ENCODE measurements at regions not wholly inside any gene's neighbourhood (a gene's known extent, or its start where the extent isn't known, plus 50 kb on each side); places are given as distances from the start of the nearest gene placed in this dataset.

DNA sequence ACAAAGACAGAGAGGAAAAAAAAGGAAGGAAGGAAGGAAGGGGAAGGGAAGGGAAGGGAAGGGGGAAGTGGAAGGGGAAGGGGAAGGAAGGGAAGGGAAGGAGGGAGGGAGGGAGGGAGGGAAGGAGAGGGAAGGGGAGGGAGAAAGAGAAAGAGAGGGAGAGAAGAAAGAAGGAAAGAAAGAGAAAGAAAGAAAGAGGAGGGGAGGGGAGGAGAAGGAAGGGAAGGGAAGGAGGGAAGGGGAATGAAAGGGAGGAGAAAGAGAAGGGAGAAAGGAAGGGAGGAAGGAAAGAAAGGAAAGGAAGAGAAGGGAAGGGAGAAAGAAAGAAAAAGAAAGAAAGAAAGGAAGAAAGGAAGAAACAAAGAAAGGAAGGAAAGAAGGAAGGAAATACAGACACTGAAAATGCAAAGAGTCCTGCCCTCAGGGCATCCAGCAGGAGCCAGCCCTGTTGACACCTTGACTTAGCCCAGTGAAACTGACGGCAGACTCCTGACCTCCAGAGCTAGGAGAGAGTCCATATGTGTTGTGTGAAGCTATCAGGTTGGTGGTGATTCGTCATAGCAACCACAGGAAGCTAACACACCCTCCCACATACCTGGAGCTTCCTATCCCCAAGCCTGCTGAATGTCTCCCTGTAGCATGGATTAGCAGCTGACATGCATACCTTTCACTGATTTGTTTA, 58.7 kb upstream of the SULF2 start:
- TF ChIP-seq POLR2AphosphoS5 (IDR thresholded peaks at IDR 0.05; ENCODE audit: low read depth, low read length) (no peak), TAF1 (IDR thresholded peaks at IDR 0.05; ENCODE audit: low read depth, low read length) (no peak), POLR2A (IDR thresholded peaks at IDR 0.05; ENCODE audit: low read depth, low read length) (no peak), SPI1 (IDR thresholded peaks at IDR 0.05; ENCODE audit: low read depth, low read length) (no peak), POU2F2 (IDR thresholded peaks at IDR 0.05; ENCODE audit: low read depth, low read length) (no peak)
